ENCODE measurements at regions not wholly inside any gene's neighbourhood (a gene's known extent, or its start where the extent isn't known, plus 50 kb on each side); places are given as distances from the start of the nearest gene placed in this dataset.

DNA sequence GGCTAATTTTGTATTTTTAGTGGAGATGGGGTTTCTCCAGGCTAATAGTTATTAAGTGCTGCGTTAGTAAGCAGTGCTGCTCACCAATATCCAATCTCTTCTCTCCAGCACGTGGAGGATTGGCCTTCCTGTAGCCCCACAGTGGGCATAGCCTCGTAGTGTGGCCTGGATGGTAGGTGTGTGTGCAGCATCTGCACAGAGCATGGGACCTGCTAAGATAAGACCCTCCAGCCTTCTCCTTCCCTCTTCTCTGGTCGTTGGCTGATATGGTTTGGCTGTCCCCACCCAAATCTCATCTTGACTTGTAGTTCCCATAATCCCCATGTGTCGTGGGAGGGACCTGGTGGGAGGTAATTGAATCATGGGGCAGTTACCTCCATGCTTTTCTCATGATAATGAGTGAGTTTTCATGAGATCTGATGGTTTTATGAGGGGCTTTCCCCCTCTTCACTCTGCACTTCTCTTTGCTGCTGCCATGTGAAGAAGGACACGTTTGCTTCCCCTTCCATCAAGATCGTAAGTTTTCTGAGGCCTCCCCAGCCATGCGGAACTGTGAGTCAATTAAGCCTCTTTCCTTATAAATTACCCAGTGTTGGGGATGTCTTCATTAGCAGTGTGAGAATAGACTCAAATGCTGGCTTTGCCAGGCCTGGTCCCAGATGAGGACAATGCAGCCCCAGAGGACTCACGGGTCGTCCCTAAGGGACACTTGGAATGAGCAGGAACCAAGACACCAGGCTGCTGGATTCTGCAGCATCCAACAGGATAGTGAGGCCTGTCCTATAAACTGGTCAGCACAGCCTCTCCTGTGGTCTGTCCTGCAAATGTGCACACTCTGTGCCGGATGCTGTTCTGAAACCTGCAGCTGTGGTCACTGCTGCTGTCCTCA lies 63.4 kb upstream of the AFDN start:
- ATAC-seq (no peak), DNase-seq (ENCODE audit: low spot score) (no peak), FAIRE-seq (no peak)
- H3K79me2 ChIP-seq (ENCODE audit: insufficient read depth, low read length): no peaks in the 10 kb centered on the region
- H3K36me3 ChIP-seq (replicated peaks in 1 of 2; ENCODE audit: control insufficient read depth in 1 of 2, insufficient read depth in 2 of 2, low read length in 2 of 2): no peaks in the 10 kb centered on the region
- no peaks in the 10 kb centered on the region for H3K27me3 ChIP-seq (ENCODE audit: control insufficient read depth in 1 of 2, insufficient read depth in 2 of 2, low read length in 2 of 2)
- ChIA-PET CTCF (ENCODE audit: low intra/inter-chr PET ratio, low total read pairs) (no interaction called here), POLR2A (interaction anchor here (0.6 to 2.3 kb wide), 15 partner anchors 12 to 264 kb away, joined by 3 to 30 read pairs (median 8); no protein-coding TSS in a partner anchor)
- peak overlapping the region; percentile 77 for H3K9ac ChIP-seq (ENCODE audit: insufficient read depth, low read depth, low read length)
- H4K20me1 ChIP-seq (ENCODE audit: insufficient read depth, low read length): no peaks in the 10 kb centered on the region
- H2AFZ ChIP-seq (ENCODE audit: low read length): no peak overlapping the region
- H3K27ac ChIP-seq (ENCODE audit: extremely low read length, insufficient read depth, low read length): peak overlapping the region; percentile 97
- in situ Hi-C loops (cut with HindIII; ENCODE audit: extremely low pct_ligation_motif_present, low pct_unique_long_range_greater_than_20kb): no loop called here
- no peaks in the 10 kb centered on the region for H3K9me3 ChIP-seq (ENCODE audit: low read length)
- H3K4me2 ChIP-seq (ENCODE audit: low read depth, low read length): peak overlapping the region; percentile 95
- no TSS peak for BruUV-seq (replicated peaks)
- peaks cover 78% of the 10 kb centered on the region for H3K4me1 ChIP-seq (ENCODE audit: insufficient read depth, low read length)
- 95% methylated on average over 11 of the region's 11 CpGs for WGBS (ENCODE audit: low lambda C conversion rate)
- intact Hi-C loops (cut with micrococcal nuclease; ENCODE audit: unreplicated experiment): loop anchor here (5.0 kb wide), 1 partner anchor 64 kb away; the partner anchor contains the start of gene AFDN
- 0 out of 6 replicates have a peak overlapping the region, but pooled peaks of 1 of the 3 experiments have one; percentile 3 for H3K4me3 ChIP-seq (replicated peaks in 1 of 3; ENCODE audit: insufficient read depth in 1 of 3, low read depth in 2 of 3, low read length in 3 of 3)
- TF ChIP-seq, protein P1, sequence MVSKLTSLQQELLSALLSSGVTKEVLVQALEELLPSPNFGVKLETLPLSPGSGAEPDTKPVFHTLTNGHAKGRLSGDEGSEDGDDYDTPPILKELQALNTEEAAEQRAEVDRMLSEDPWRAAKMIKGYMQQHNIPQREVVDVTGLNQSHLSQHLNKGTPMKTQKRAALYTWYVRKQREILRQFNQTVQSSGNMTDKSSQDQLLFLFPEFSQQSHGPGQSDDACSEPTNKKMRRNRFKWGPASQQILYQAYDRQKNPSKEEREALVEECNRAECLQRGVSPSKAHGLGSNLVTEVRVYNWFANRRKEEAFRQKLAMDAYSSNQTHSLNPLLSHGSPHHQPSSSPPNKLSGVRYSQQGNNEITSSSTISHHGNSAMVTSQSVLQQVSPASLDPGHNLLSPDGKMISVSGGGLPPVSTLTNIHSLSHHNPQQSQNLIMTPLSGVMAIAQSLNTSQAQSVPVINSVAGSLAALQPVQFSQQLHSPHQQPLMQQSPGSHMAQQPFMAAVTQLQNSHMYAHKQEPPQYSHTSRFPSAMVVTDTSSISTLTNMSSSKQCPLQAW (CRISPR knock-in tag; IDR thresholded peaks at IDR 0.05): no peak
- TF ChIP-seq ZNF768 (CRISPR knock-in tag; IDR thresholded peaks at IDR 0.05): no peak
- TF ChIP-seq SRF (IDR thresholded peaks at IDR 0.05; ENCODE audit: low read depth, low read length): no peak
- TF ChIP-seq ZKSCAN1 (IDR thresholded peaks at IDR 0.05; ENCODE audit: low read length): no peak
- TF ChIP-seq ATF5 (CRISPR knock-in tag; IDR thresholded peaks at IDR 0.05; ENCODE audit: low read depth): 0 out of 2 replicates have a peak, but pooled peaks have one; percentile 47
- no peak for TF ChIP-seq ZNF615 (CRISPR knock-in tag; IDR thresholded peaks at IDR 0.05; ENCODE audit: borderline replicate concordance)
- no peak for TF ChIP-seq ZNF850 (CRISPR knock-in tag; conservative IDR thresholded peaks at IDR 0.05)
- TF ChIP-seq ZNF549 (CRISPR knock-in tag; IDR thresholded peaks at IDR 0.05): no peak
- TF ChIP-seq KDM6A (CRISPR knock-in tag; IDR thresholded peaks at IDR 0.05; ENCODE audit: low read depth): no peak
- TF ChIP-seq, protein P2, sequence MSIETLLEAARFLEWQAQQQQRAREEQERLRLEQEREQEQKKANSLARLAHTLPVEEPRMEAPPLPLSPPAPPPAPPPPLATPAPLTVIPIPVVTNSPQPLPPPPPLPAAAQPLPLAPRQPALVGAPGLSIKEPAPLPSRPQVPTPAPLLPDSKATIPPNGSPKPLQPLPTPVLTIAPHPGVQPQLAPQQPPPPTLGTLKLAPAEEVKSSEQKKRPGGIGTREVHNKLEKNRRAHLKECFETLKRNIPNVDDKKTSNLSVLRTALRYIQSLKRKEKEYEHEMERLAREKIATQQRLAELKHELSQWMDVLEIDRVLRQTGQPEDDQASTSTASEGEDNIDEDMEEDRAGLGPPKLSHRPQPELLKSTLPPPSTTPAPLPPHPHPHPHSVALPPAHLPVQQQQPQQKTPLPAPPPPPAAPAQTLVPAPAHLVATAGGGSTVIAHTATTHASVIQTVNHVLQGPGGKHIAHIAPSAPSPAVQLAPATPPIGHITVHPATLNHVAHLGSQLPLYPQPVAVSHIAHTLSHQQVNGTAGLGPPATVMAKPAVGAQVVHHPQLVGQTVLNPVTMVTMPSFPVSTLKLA (IDR thresholded peaks at IDR 0.05): no peak
- no peak for TF ChIP-seq ZNF484 (CRISPR knock-in tag; IDR thresholded peaks at IDR 0.05; ENCODE audit: borderline replicate concordance, low read depth)
- TF ChIP-seq ZNF343 (CRISPR knock-in tag; IDR thresholded peaks at IDR 0.05): no peak
- no peak for TF ChIP-seq ZNF430 (CRISPR knock-in tag; IDR thresholded peaks at IDR 0.05)
- TF ChIP-seq ZNF569 (CRISPR knock-in tag; IDR thresholded peaks at IDR 0.05; ENCODE audit: borderline replicate concordance): no peak
- TF ChIP-seq, protein P3, sequence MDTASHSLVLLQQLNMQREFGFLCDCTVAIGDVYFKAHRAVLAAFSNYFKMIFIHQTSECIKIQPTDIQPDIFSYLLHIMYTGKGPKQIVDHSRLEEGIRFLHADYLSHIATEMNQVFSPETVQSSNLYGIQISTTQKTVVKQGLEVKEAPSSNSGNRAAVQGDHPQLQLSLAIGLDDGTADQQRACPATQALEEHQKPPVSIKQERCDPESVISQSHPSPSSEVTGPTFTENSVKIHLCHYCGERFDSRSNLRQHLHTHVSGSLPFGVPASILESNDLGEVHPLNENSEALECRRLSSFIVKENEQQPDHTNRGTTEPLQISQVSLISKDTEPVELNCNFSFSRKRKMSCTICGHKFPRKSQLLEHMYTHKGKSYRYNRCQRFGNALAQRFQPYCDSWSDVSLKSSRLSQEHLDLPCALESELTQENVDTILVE (CRISPR knock-in tag; IDR thresholded peaks at IDR 0.05): no peak
- no peak; the same call in 1 of the 2 replicates for TF ChIP-seq ZNF567 (CRISPR knock-in tag; IDR thresholded peaks at IDR 0.05; ENCODE audit: borderline replicate concordance)
- no peak for TF ChIP-seq HDAC2 (CRISPR knock-in tag; IDR thresholded peaks at IDR 0.05)
- no peak for TF ChIP-seq ERF (CRISPR knock-in tag; IDR thresholded peaks at IDR 0.05)
- no peak for TF ChIP-seq PPARG (CRISPR knock-in tag; conservative IDR thresholded peaks at IDR 0.05)
- TF ChIP-seq NFIB (CRISPR knock-in tag; IDR thresholded peaks at IDR 0.05; ENCODE audit: borderline replicate concordance): no peak
